LNCAP (cell line): ENCODE measurements at regions not wholly inside any gene's neighbourhood (a gene's known extent, or its start where the extent isn't known, plus 50 kb on each side); places are given as distances from the start of the nearest gene placed in this dataset.

ENCODE experiments used
- TF ChIP-seq, protein P1 (sequence below): fragments of 450-650 bp; IDR thresholded peaks from 2 replicates; pipeline ENCODE4 v1.5.1; 2017; ENCODE audit warnings: mild to moderate bottlenecking

DNA sequence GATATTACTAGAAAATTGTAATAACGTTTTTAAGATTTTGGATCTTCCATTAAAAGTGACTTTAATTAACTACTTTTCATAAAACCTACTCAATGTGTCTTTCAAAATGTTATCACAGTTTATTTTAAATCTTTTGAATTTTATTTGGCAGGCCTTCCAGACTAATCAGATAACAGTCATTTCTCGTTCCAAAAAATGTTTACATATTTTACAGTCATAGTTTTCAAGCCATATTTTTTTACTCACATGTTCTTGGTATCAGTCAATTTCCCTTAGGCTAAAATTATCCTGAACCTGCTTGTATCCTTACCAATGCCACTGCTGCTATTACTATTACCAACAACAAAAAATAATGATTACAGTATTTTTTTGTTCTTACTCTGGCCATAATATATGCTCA, 1783.5 kb downstream of the SLITRK5 start:
- TF ChIP-seq, protein P1, sequence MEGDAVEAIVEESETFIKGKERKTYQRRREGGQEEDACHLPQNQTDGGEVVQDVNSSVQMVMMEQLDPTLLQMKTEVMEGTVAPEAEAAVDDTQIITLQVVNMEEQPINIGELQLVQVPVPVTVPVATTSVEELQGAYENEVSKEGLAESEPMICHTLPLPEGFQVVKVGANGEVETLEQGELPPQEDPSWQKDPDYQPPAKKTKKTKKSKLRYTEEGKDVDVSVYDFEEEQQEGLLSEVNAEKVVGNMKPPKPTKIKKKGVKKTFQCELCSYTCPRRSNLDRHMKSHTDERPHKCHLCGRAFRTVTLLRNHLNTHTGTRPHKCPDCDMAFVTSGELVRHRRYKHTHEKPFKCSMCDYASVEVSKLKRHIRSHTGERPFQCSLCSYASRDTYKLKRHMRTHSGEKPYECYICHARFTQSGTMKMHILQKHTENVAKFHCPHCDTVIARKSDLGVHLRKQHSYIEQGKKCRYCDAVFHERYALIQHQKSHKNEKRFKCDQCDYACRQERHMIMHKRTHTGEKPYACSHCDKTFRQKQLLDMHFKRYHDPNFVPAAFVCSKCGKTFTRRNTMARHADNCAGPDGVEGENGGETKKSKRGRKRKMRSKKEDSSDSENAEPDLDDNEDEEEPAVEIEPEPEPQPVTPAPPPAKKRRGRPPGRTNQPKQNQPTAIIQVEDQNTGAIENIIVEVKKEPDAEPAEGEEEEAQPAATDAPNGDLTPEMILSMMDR = no peak

DNA sequence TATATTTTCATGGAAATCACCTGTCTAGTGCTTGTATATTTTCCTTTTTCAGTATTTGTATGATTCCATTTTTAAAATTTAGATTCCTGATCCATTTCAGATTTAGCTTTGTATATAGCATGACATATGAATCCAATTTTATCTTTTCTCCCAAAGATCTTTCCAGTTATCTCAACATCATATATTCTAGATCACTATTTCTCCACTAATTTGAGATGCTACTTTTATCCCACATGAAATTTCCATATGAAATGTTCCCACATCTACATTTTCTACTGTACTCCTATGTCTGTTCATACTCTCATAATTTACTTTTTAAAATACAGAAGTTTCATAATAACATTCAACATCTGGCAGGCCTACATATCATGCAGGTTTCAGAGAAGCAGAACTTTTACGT, 1784.1 kb downstream of the SLITRK5 start:
- TF ChIP-seq, protein P1 = no peak

DNA sequence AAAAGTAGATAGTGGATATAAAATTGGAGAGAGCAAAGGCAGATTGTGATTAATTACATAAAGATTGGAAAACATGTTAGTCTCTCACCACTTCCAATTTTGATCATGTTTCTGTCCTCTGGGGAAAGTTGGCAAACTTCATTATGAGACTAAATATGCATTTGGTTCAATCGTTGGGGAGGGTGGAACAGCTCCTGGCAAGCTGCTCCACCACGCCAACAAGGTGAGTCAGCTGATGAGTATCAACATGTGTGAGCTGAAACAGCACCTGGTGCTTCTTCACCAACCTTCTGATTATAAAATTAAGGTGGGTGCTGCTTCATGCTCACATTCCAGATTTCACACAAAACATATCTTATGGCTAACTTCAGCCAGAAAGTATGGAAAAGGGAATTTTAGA, 1784.6 kb downstream of the SLITRK5 start:
- TF ChIP-seq, protein P1 = no peak

DNA sequence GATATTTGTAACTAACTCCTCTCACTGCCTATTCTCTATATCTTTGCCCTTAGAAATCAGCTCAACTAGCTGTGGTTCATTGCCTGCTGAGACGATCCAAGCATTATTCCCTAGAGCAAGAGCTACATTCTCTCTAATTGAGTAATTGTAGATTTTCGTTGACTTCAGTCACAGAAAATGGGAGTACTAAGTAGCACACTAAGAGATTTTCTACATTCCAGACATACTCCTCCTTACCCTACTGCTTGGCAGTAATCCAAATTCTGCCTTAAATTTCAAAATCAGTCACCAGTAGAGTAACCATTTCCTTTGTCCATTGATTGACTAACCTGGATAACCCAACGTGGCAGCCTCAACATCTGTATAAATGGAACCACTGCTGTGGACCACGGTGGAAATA, 1786.8 kb downstream of the SLITRK5 start:
- TF ChIP-seq, protein P1 = no peak

DNA sequence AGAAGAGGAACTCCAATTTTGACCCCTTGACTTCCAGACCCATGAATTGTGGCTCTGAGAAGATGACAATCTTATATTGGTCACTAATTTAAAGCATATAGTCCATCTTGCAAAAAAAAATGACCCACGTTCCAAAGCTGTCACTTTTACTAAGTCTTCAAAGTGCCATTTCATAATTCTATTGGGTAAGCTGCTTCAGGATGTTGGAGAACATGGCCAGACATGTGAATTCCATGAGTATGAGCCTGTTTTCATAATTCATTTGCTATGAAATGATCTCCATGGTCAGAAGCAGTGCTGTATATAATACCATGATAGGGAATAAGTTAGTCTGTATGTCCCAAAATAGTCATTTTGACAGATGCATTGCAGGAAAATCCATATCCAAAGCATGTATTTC, 1787.3 kb downstream of the SLITRK5 start:
- TF ChIP-seq, protein P1 = no peak

DNA sequence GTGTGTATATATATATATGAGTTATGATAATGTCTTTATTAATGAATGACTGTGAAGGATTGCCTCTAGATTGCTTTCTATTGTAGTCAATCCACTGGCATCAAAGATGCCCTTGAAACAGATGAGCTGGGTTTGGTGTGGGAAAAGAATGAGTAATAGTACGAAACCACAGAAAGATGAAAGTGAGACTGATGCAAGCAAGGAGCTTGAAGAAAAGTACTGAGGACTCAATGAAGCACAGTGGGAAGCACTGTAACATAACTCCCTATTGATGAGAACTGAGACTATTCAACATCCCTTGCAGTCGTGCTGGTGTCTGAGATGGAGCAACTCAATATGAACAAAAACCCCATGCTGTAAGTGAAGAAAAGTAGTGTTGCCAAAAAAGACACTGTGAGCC, 1794.2 kb downstream of the SLITRK5 start:
- TF ChIP-seq, protein P1 = no peak

DNA sequence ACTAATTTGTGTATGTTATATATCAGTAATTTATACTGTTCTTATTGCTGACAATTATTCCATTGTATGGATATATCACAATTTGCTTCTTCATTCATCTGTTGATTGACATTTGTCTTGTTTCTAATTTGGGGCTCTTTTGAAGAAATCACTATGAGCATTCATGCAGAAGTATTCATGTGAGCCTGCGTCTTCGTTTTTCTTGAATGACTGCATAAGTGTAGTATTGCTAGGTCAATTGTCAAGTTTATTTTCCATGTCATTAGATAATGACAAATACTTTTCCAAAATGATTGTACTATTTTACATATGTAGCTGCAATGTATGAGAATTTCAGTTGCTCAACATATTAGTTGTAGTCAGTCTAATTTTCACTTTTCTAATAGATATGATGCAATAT, 1796.9 kb downstream of the SLITRK5 start:
- TF ChIP-seq, protein P1 = no peak

DNA sequence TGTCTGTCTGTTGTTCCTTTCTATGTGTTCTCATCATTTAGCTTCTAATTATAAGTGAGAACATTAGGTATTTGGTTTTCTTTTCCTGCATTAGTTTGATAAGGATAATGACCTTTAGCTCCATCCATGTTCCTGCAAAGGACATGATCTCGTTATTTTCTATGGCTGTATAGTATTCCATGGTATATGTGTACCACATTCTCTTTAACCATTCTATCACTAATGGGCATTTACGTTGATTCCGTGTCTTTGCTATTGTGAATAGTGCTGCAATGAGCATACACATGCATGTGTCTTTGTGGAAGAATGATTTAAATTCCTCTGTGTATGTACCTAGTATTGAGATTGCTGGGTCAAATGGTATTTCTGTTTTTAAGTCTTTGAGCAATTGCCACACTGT, 1799.7 kb downstream of the SLITRK5 start:
- TF ChIP-seq, protein P1 = no peak
